ENCODE measurements at regions not wholly inside any gene's neighbourhood (a gene's known extent, or its start where the extent isn't known, plus 50 kb on each side); places are given as distances from the start of the nearest gene placed in this dataset.

- TF ChIP-seq, protein P1, sequence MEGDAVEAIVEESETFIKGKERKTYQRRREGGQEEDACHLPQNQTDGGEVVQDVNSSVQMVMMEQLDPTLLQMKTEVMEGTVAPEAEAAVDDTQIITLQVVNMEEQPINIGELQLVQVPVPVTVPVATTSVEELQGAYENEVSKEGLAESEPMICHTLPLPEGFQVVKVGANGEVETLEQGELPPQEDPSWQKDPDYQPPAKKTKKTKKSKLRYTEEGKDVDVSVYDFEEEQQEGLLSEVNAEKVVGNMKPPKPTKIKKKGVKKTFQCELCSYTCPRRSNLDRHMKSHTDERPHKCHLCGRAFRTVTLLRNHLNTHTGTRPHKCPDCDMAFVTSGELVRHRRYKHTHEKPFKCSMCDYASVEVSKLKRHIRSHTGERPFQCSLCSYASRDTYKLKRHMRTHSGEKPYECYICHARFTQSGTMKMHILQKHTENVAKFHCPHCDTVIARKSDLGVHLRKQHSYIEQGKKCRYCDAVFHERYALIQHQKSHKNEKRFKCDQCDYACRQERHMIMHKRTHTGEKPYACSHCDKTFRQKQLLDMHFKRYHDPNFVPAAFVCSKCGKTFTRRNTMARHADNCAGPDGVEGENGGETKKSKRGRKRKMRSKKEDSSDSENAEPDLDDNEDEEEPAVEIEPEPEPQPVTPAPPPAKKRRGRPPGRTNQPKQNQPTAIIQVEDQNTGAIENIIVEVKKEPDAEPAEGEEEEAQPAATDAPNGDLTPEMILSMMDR (IDR thresholded peaks at IDR 0.05; ENCODE audit: poor library complexity) = no peak
- no peak for TF ChIP-seq EZH2 (IDR thresholded peaks at IDR 0.05; ENCODE audit: borderline replicate concordance)
- no peak for TF ChIP-seq EZH2phosphoT487 (IDR thresholded peaks at IDR 0.05; ENCODE audit: low read depth, severe bottlenecking, unreplicated experiment)
These were observed 1213.1 kb upstream of the SLC39A10 start for GRCh38 chr2:194443926-194444325.

All from hepatocyte (in vitro differentiated cells).